Breast epithelium (tissue), 3 donors: ENCODE measurements at regions not wholly inside any gene's neighbourhood (a gene's known extent, or its start where the extent isn't known, plus 50 kb on each side); places are given as distances from the start of the nearest gene placed in this dataset.

ENCODE experiments used
- CTCF ChIP-seq, 3 donors: fragments of 450-650 bp; IDR thresholded peaks; one replicate each; pipeline ENCODE4 v1.5.1; 2016 to 2017; ENCODE audit warnings: antibody characterized with exemption in 3 of 3, mild to moderate bottlenecking in 3 of 3, moderate library complexity in 3 of 3
- POLR2A ChIP-seq: fragments of 450-650 bp; IDR thresholded peaks from one replicate; pipeline ENCODE4 v1.6.1; 2016; ENCODE audit warnings: antibody characterized with exemption, mild to moderate bottlenecking, moderate library complexity
- POLR2AphosphoS5 ChIP-seq, 3 donors: sonication (generic); formaldehyde crosslinking; IDR thresholded peaks; one replicate each; pipeline ENCODE4 v1.6.1; 2017; ENCODE audit warnings: antibody characterized with exemption in 3 of 3

GRCh38 chr3:17844236-17844635, 101.8 kb upstream of the TBC1D5 start:
- TF ChIP-seq CTCF (IDR thresholded peaks at IDR 0.05): no peak
- no peak for TF ChIP-seq POLR2A
- no peak for TF ChIP-seq POLR2AphosphoS5 (IDR thresholded peaks at IDR 0.05)
